CD8-positive, alpha-beta memory T cell (primary cell): ENCODE measurements at regions not wholly inside any gene's neighbourhood (a gene's known extent, or its start where the extent isn't known, plus 50 kb on each side); places are given as distances from the start of the nearest gene placed in this dataset.

ENCODE experiments used
- CTCF ChIA-PET: fragments of 350-600 bp; sonication (Branson Sonifier 250); formaldehyde crosslinking; loops from one replicate; lab custom pipeline; 2021; ENCODE audit warnings: antibody characterized with exemption; lab: Charles Lee
- POLR2A ChIA-PET: fragments of 350-600 bp; sonication (Branson Sonifier 250); formaldehyde crosslinking; loops from one replicate; lab custom pipeline; 2021; ENCODE audit warnings: antibody characterized with exemption; lab: Charles Lee
- DNase-seq, 5 donors: peaks; one replicate each; pipeline versions ENCODE4 v3.0.0 to v3.0.0-alpha.2; 2020 to 2022; ENCODE audit warnings: mixed read lengths in 1 of 5
- H3K27ac ChIP-seq: one replicate; pipeline ENCODE4 v1.7.0; 2013; ENCODE audit warnings: low read depth, mild to moderate bottlenecking, low read length, moderate library complexity
- H3K27me3 ChIP-seq: 2 replicates; pipeline ENCODE4 v1.7.0; 2013; ENCODE audit warnings: low read length, mild to moderate bottlenecking; ENCODE audit not compliant: insufficient read depth, poor library complexity, severe bottlenecking
- H3K36me3 ChIP-seq: 2 replicates; pipeline ENCODE4 v1.7.0; 2013; ENCODE audit warnings: mild to moderate bottlenecking, low read length, moderate library complexity; ENCODE audit not compliant: insufficient read depth
- H3K4me1 ChIP-seq: 2 replicates; pipeline ENCODE4 v1.7.0; 2013; ENCODE audit warnings: mild to moderate bottlenecking, low read length, moderate library complexity; ENCODE audit not compliant: insufficient read depth
- H3K4me3 ChIP-seq: 2 replicates; pipeline ENCODE4 v1.7.0; 2013; ENCODE audit warnings: mild to moderate bottlenecking, low read length
- H3K9me3 ChIP-seq: 2 replicates; pipeline ENCODE4 v1.7.0; 2013; ENCODE audit warnings: mild to moderate bottlenecking, low read length
- H3K27ac Mint-ChIP-seq, 8 donors: one replicate each; pipeline ENCODE4 v1.8.0; 2020 to 2021; ENCODE audit warnings: mixed read lengths in 8 of 8, mild to moderate bottlenecking in 6 of 8, inconsistent platforms in 3 of 8, moderate library complexity in 3 of 8
- H3K27me3 Mint-ChIP-seq, 2 donors: one replicate each; pipeline ENCODE4 v1.8.0; 2020 to 2021; ENCODE audit warnings: mixed read lengths in 2 of 2, mild to moderate bottlenecking in 1 of 2, moderate library complexity in 1 of 2
- H3K36me3 Mint-ChIP-seq, 3 donors: one replicate each; pipeline ENCODE4 v1.8.0; 2020 to 2021; ENCODE audit warnings: mixed read lengths in 3 of 3, inconsistent platforms in 1 of 3, mild to moderate bottlenecking in 1 of 3
- H3K4me1 Mint-ChIP-seq, 3 donors: one replicate each; pipeline ENCODE4 v1.8.0; 2020 to 2021; ENCODE audit warnings: mixed read lengths in 3 of 3, inconsistent platforms in 1 of 3, mild to moderate bottlenecking in 1 of 3
- H3K4me3 Mint-ChIP-seq, 7 donors: one replicate each; pipeline ENCODE4 v1.8.0; 2020 to 2021; ENCODE audit warnings: mixed read lengths in 7 of 7, mild to moderate bottlenecking in 6 of 7, moderate library complexity in 4 of 7, inconsistent platforms in 2 of 7
- H3K9me3 Mint-ChIP-seq, 5 donors: one replicate each; pipeline ENCODE4 v1.8.0; 2020 to 2022; ENCODE audit warnings: mixed read lengths in 5 of 5, mild to moderate bottlenecking in 3 of 5, moderate library complexity in 2 of 5, inconsistent platforms in 1 of 5

DNA sequence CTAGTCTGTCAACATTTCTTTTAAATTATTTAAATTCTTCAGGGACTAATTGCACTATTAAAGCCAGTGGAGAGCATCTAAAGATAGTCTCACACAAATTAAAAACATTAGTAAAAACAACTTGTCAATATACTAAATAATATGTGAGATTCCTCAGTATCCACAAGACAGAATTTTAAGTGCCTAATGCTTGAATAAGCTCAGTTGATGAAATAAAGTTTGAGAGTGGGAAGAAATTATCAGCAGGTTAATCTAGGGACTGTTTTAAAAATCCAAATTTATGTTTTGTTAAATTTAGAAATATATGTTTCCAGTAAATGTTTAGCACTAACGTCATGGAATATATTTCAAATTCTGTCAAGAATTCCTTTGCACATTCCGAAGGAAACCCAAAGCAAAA is 105.2 kb downstream of the SLC41A2 start:
- no peaks in the 10 kb centered on the region for H3K27me3 ChIP-seq
- no peaks in the 10 kb centered on the region for H3K27me3 Mint-ChIP-seq
- no peak overlapping the region for H3K4me3 ChIP-seq
- no peak for DNase-seq
- CTCF ChIA-PET: interaction anchor here (0.7 kb wide), 1 partner anchor 23 kb away, joined by 3 read pairs; no protein-coding TSS in a partner anchor
- no peaks in the 10 kb centered on the region for H3K9me3 Mint-ChIP-seq
- H3K36me3 Mint-ChIP-seq: no peaks in the 10 kb centered on the region
- H3K9me3 ChIP-seq: no peaks in the 10 kb centered on the region
- H3K27ac ChIP-seq: no peak overlapping the region
- H3K36me3 ChIP-seq: no peaks in the 10 kb centered on the region
- no peak overlapping the region for H3K4me3 Mint-ChIP-seq
- no peaks in the 10 kb centered on the region for H3K4me1 ChIP-seq
- no peak overlapping the region for H3K27ac Mint-ChIP-seq
- POLR2A ChIA-PET: no interaction called here
- H3K4me1 Mint-ChIP-seq: peaks cover 0 to 2% (median 0%) of the 10 kb centered on the region in 3 donors

DNA sequence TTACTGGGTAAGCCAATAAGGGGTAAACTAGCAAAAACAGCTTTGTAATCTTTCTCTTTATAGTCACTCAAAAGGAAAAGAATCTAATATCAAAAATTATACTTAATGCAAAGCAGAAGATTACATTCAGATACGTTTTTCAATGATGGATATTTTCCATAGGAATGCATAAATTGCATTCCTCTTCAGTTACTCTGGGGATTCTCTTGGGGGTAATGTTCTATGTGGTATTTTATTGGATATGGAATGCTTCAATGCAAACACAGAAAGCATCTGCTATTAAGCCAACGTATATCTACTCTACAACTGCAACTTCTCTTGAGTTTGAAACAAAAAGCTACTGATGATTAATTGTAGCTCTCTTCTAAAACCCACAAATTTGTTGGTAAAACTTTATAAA is 106.0 kb downstream of the SLC41A2 start:
- CTCF ChIA-PET: no interaction called here
- H3K27me3 Mint-ChIP-seq: peaks cover under 1 to 2% of the 10 kb centered on the region in 2 donors
- no peaks in the 10 kb centered on the region for H3K27me3 ChIP-seq
- H3K27ac ChIP-seq: no peak overlapping the region
- H3K36me3 ChIP-seq: no peaks in the 10 kb centered on the region
- H3K9me3 Mint-ChIP-seq: no peaks in the 10 kb centered on the region
- H3K4me3 Mint-ChIP-seq: no peak overlapping the region
- POLR2A ChIA-PET: no interaction called here
- peaks cover 0 to 2% (median 0%) of the 10 kb centered on the region in 3 donors for H3K4me1 Mint-ChIP-seq
- no peak overlapping the region for H3K4me3 ChIP-seq
- H3K4me1 ChIP-seq: no peaks in the 10 kb centered on the region
- H3K9me3 ChIP-seq: no peaks in the 10 kb centered on the region
- no peak for DNase-seq
- H3K27ac Mint-ChIP-seq: no peak overlapping the region
- no peaks in the 10 kb centered on the region for H3K36me3 Mint-ChIP-seq

DNA sequence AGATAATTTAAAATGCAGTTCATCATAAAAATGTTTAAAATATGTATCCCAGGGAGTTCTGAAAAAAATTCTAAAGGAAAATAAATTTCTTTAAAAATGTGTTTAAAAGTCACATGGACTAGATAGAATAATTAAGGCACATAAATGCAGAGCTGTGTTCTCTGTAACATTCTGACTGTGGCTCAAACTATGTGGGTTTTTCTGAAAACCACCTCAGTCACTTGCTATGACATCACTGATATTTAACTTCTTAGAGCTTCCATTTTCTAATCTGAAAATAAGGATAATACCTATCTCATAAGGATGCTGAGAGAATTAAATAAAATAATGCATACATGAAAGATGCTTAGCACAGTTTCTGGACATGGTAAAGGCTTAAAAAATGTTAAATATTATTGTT is 107.3 kb downstream of the SLC41A2 start:
- Mint-ChIP-seq H3K4me1 (peaks cover 0 to 2% (median 0%) of the 10 kb centered on the region in 3 donors), H3K4me3 (no peak overlapping the region), H3K36me3 (peaks cover 0 to 2% (median 0%) of the 10 kb centered on the region in 3 donors), H3K27me3 (peaks cover 3 to 6% of the 10 kb centered on the region in 2 donors), H3K27ac (no peak overlapping the region), H3K9me3 (no peaks in the 10 kb centered on the region)
- no peak for DNase-seq
- POLR2A ChIA-PET: no interaction called here
- CTCF ChIA-PET: interaction anchor here (1.0 kb wide), 1 partner anchor 469 kb away, joined by 3 read pairs; no protein-coding TSS in a partner anchor
- no peaks in the 10 kb centered on the region for H3K9me3 ChIP-seq
- no peaks in the 10 kb centered on the region for H3K4me1 ChIP-seq
- no peaks in the 10 kb centered on the region for H3K27me3 ChIP-seq
- no peak overlapping the region for H3K27ac ChIP-seq
- H3K4me3 ChIP-seq: no peak overlapping the region
- no peaks in the 10 kb centered on the region for H3K36me3 ChIP-seq

DNA sequence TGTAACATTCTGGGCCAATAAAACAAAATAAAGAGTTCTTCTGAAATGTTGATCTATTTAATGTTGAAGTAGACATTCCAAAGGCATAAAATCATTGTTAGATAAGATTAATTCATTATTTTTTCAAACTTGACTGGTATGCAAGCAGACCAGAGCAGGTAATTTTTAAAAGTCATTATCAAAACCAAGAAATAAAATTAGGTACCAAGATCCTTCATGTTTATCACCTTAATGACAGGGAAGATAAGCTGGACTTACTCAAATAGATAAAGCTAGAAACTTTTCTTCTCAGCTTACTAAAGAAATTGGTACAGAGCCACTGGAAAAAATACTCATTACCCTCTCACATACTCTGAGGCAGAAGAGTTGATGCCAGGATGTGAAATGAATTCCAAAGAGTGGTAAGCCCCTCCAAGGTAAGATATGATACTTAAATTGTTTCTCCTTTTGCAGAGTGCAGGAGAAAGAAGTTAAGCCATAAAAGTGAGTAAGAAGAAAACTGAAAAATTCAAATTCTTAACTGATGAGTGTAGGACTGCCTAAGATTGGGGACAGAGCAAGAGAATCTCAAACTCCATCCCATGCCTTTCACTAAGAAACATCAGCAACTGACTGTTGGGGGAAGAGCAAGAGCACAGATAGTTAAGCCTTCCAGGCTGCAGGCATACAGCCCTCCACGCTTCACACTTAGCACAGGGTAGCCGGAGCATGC is 111.9 kb downstream of the SLC41A2 start:
- Histone ChIP-seq H3K4me3 (no peak overlapping the region), H3K9me3 (no peaks in the 10 kb centered on the region), H3K27me3 (no peaks in the 10 kb centered on the region), H3K36me3 (no peaks in the 10 kb centered on the region), H3K4me1 (no peaks in the 10 kb centered on the region), H3K27ac (no peak overlapping the region)
- H3K36me3 Mint-ChIP-seq: peaks cover 0 to 6% (median 0%) of the 10 kb centered on the region in 3 donors
- H3K27me3 Mint-ChIP-seq: peaks cover 4 to 19% of the 10 kb centered on the region in 2 donors
- H3K27ac Mint-ChIP-seq: no peak overlapping the region
- CTCF ChIA-PET: no interaction called here
- H3K9me3 Mint-ChIP-seq: no peaks in the 10 kb centered on the region
- H3K4me1 Mint-ChIP-seq: peaks cover 0 to 2% (median 0%) of the 10 kb centered on the region in 3 donors
- POLR2A ChIA-PET: no interaction called here
- no peak for DNase-seq
- no peak overlapping the region for H3K4me3 Mint-ChIP-seq

GRCh38 chr12:104844123-104844522 is 114.0 kb downstream of the SLC41A2 start:
- Mint-ChIP-seq H3K36me3 (peaks cover 0 to 6% (median 0%) of the 10 kb centered on the region in 3 donors), H3K27ac (no peak overlapping the region), H3K4me3 (no peak overlapping the region), H3K4me1 (no peaks in the 10 kb centered on the region), H3K9me3 (no peaks in the 10 kb centered on the region), H3K27me3 (peaks cover 4 to 19% of the 10 kb centered on the region in 2 donors)
- H3K27ac ChIP-seq: no peak overlapping the region
- no peaks in the 10 kb centered on the region for H3K9me3 ChIP-seq
- no peaks in the 10 kb centered on the region for H3K27me3 ChIP-seq
- no peak overlapping the region for H3K4me3 ChIP-seq
- ChIA-PET POLR2A (no interaction called here), CTCF (no interaction called here)
- no peak for DNase-seq
- no peaks in the 10 kb centered on the region for H3K4me1 ChIP-seq
- H3K36me3 ChIP-seq: no peaks in the 10 kb centered on the region

DNA sequence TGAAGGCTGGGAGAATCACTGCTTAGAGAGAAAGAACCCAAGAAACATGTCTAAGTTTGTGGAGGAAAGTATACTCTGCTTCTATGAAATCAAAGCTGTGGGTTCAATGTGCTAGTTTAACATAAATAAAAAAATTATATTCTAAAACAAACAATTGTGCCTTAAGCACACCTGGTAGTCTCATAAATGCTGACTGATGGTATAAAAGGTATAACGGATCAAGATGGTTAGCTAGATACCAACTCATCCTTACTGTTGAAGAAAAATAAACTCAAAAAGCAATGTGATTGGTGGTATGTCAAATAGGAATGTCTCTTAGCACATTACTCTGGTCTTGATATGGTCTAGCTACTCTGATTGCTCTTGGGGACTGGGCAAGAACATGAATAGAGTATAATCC is 117.8 kb downstream of the SLC41A2 start:
- Histone ChIP-seq H3K4me3 (no peak overlapping the region), H3K4me1 (no peaks in the 10 kb centered on the region), H3K27me3 (no peaks in the 10 kb centered on the region), H3K9me3 (no peaks in the 10 kb centered on the region), H3K36me3 (no peaks in the 10 kb centered on the region), H3K27ac (no peak overlapping the region)
- H3K27ac Mint-ChIP-seq: no peak overlapping the region
- H3K36me3 Mint-ChIP-seq: no peaks in the 10 kb centered on the region
- ChIA-PET CTCF (no interaction called here), POLR2A (no interaction called here)
- H3K4me3 Mint-ChIP-seq: no peak overlapping the region
- no peaks in the 10 kb centered on the region for H3K4me1 Mint-ChIP-seq
- DNase-seq: no peak
- no peaks in the 10 kb centered on the region for H3K9me3 Mint-ChIP-seq
- H3K27me3 Mint-ChIP-seq: peaks cover 3 to 8% of the 10 kb centered on the region in 2 donors

GRCh38 chr12:104835317-104835716 is 122.8 kb downstream of the SLC41A2 start:
- Histone ChIP-seq H3K36me3 (no peaks in the 10 kb centered on the region), H3K4me1 (no peaks in the 10 kb centered on the region), H3K27me3 (no peaks in the 10 kb centered on the region), H3K4me3 (no peak overlapping the region), H3K9me3 (no peaks in the 10 kb centered on the region), H3K27ac (no peak overlapping the region)
- CTCF ChIA-PET: interaction anchor here (1.0 kb wide), 1 partner anchor 21 kb away, joined by 4 read pairs; no protein-coding TSS in a partner anchor
- H3K4me3 Mint-ChIP-seq: no peak overlapping the region
- POLR2A ChIA-PET: interaction anchor here (1.0 kb wide), 1 partner anchor 115 kb away, joined by 3 read pairs; no protein-coding TSS in a partner anchor
- H3K9me3 Mint-ChIP-seq: no peaks in the 10 kb centered on the region
- H3K27ac Mint-ChIP-seq: no peak overlapping the region
- no peaks in the 10 kb centered on the region for H3K36me3 Mint-ChIP-seq
- no peaks in the 10 kb centered on the region for H3K4me1 Mint-ChIP-seq
- DNase-seq: no peak
- peaks cover 0 to 3% of the 10 kb centered on the region in 2 donors for H3K27me3 Mint-ChIP-seq

- no peaks in the 10 kb centered on the region for H3K9me3 ChIP-seq
- no peak overlapping the region for H3K4me3 Mint-ChIP-seq
- H3K4me3 ChIP-seq: no peak overlapping the region
- H3K27ac ChIP-seq: no peak overlapping the region
- no peaks in the 10 kb centered on the region for H3K36me3 Mint-ChIP-seq
- no peaks in the 10 kb centered on the region for H3K4me1 ChIP-seq
- CTCF ChIA-PET: interaction anchor here (1.0 kb wide), 1 partner anchor 22 kb away, joined by 4 read pairs; no protein-coding TSS in a partner anchor
- H3K27ac Mint-ChIP-seq: no peak overlapping the region
- H3K4me1 Mint-ChIP-seq: no peaks in the 10 kb centered on the region
- peaks cover 0 to 3% of the 10 kb centered on the region in 2 donors for H3K27me3 Mint-ChIP-seq
- POLR2A ChIA-PET: interaction anchor here (1.0 kb wide), 1 partner anchor 114 kb away, joined by 3 read pairs; no protein-coding TSS in a partner anchor
- no peaks in the 10 kb centered on the region for H3K27me3 ChIP-seq
- H3K9me3 Mint-ChIP-seq: no peaks in the 10 kb centered on the region
- no peak for DNase-seq
- H3K36me3 ChIP-seq: no peaks in the 10 kb centered on the region
Measured at GRCh38 chr12:104834607-104835006, 123.5 kb downstream of the SLC41A2 start.
